ENCODE measurements at regions not wholly inside any gene's neighbourhood (a gene's known extent, or its start where the extent isn't known, plus 50 kb on each side); places are given as distances from the start of the nearest gene placed in this dataset.

DNA sequence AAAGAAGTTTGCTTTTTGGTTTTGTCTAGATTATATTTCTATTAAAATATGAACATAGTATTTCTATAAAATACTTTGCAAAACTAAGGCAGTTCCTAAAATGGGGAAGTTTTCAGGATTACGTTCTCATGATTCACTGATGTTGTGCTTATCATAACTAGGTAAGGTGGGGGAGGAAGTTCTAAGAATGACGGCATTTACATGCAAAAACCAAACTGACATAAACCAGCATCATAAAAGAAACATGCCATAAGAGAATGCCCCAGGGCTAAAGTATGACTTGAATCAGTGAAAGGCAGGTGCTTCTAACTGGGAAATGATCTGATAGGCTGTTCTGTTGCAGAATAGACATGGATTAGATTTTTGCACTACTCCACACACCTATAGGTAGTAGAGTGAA is 204.7 kb upstream of the JADE1 start:
- TF ChIP-seq CTCF (IDR thresholded peaks at IDR 0.05) (no peak), REST (IDR thresholded peaks at IDR 0.05; ENCODE audit: insufficient read depth in 1 of 2, low read depth in 2 of 2, low read length in 1 of 2) (no peak), SIN3A (IDR thresholded peaks at IDR 0.05; ENCODE audit: borderline replicate concordance, insufficient read depth, low read depth, low read length) (no peak), TCF7L2 (IDR thresholded peaks at IDR 0.05; ENCODE audit: low read depth, low read length) (no peak), POLR2AphosphoS5 (IDR thresholded peaks at IDR 0.05; ENCODE audit: low read depth, low read length) (no peak)
- Histone ChIP-seq H3K4me1 (ENCODE audit: control insufficient read depth, insufficient read depth, low read length) (peaks cover 4% of the 10 kb centered on the region; the same call in 1 of the 2 replicates), H3K4me3 (ENCODE audit: low read depth in 2 of 2, low read length in 2 of 2) (no peak overlapping the region), H3K36me3 (ENCODE audit: control insufficient read depth, insufficient read depth, low read length) (no peaks in the 10 kb centered on the region), H3K27ac (ENCODE audit: low read length) (no peak overlapping the region), H3K27me3 (ENCODE audit: control insufficient read depth, insufficient read depth, low read length) (no peaks in the 10 kb centered on the region), H3K9me3 (ENCODE audit: control insufficient read depth, insufficient read depth, low read depth, low read length) (no peaks in the 10 kb centered on the region)
- intact Hi-C loops (cut with micrococcal nuclease; ENCODE audit: unreplicated experiment) (no loop called here), in situ Hi-C loops (cut with HindIII; ENCODE audit: low pct_unique_long_range_greater_than_20kb, low sequenced_read_pairs) (no loop called here)
- CTCF ChIA-PET, result no interaction called here
- DNase-seq (ENCODE audit: low read depth, low spot score), result no peak
- no TSS peak for BruUV-seq (replicated peaks)
- ATAC-seq, result no peak
- POLR2A ChIA-PET, result no interaction called here

DNA sequence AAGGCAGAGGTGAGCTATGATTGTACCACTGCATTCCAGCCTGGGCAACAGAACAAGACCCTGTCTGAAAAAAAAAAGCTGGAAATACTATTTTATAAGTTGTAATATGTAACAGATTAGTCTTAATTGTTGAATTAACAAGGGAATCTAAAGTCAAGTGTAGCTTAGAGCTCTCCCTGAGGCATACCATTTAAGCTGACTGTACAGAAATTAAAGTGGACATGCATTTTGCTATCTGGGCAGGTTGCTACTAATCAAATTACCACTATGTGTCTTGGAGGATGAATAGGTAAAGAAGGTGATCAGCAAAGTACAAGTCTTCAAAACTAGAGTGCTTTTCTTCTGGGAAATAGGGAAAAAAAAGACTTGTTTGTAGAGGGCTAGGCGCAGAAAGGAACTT is 205.3 kb upstream of the JADE1 start:
- ChIA-PET POLR2A (no interaction called here), CTCF (no interaction called here)
- H3K4me3 ChIP-seq (ENCODE audit: low read depth in 2 of 2, low read length in 2 of 2), result no peak overlapping the region
- peaks cover 4% of the 10 kb centered on the region for H3K4me1 ChIP-seq (ENCODE audit: control insufficient read depth, insufficient read depth, low read length)
- TF ChIP-seq POLR2AphosphoS5 (IDR thresholded peaks at IDR 0.05; ENCODE audit: low read depth, low read length) (no peak), CTCF (IDR thresholded peaks at IDR 0.05) (no peak), REST (IDR thresholded peaks at IDR 0.05; ENCODE audit: insufficient read depth in 1 of 2, low read depth in 2 of 2, low read length in 1 of 2) (no peak), TCF7L2 (IDR thresholded peaks at IDR 0.05; ENCODE audit: low read depth, low read length) (no peak)
- no peaks in the 10 kb centered on the region for H3K27me3 ChIP-seq (ENCODE audit: control insufficient read depth, insufficient read depth, low read length)
- no peak overlapping the region for H3K27ac ChIP-seq (ENCODE audit: low read length)
- H3K36me3 ChIP-seq (ENCODE audit: control insufficient read depth, insufficient read depth, low read length), result no peaks in the 10 kb centered on the region
- no peak for DNase-seq (ENCODE audit: low read depth, low spot score)
- intact Hi-C loops (cut with micrococcal nuclease; ENCODE audit: unreplicated experiment) (no loop called here), in situ Hi-C loops (cut with HindIII; ENCODE audit: low pct_unique_long_range_greater_than_20kb, low sequenced_read_pairs) (no loop called here)
- no TSS peak for BruUV-seq (replicated peaks)
- no peak for ATAC-seq
- no peaks in the 10 kb centered on the region for H3K9me3 ChIP-seq (ENCODE audit: control insufficient read depth, insufficient read depth, low read depth, low read length)
